Esophagus (tissue), 2 donors: ENCODE measurements at regions not wholly inside any gene's neighbourhood (a gene's known extent, or its start where the extent isn't known, plus 50 kb on each side); places are given as distances from the start of the nearest gene placed in this dataset.

Experiments
- H3K27ac ChIP-seq, 2 donors: one replicate each; pipeline ENCODE4 v1.5.1; 2013; ENCODE audit warnings: low read depth in 2 of 2, mild to moderate bottlenecking in 2 of 2, inconsistent platforms in 1 of 2, low read length in 1 of 2, moderate library complexity in 1 of 2
- H3K27me3 ChIP-seq, 2 donors: one replicate each; pipeline ENCODE4 v1.6.1; 2013; ENCODE audit warnings: low read length in 2 of 2, control low read depth in 1 of 2, mild to moderate bottlenecking in 1 of 2; ENCODE audit not compliant: insufficient read depth in 2 of 2, control insufficient read depth in 1 of 2
- H3K36me3 ChIP-seq, 2 donors: one replicate each; pipeline ENCODE4 v1.6.1; 2013; ENCODE audit warnings: low read length in 1 of 2; ENCODE audit not compliant: control insufficient read depth in 2 of 2, insufficient read depth in 2 of 2
- H3K4me1 ChIP-seq, 2 donors: one replicate each; pipeline ENCODE4 v1.6.1; 2013; ENCODE audit warnings: low read length in 1 of 2; ENCODE audit not compliant: control insufficient read depth in 2 of 2, insufficient read depth in 2 of 2
- H3K4me3 ChIP-seq, 2 donors: one replicate each; pipeline ENCODE4 v1.5.1; 2013; ENCODE audit warnings: low read length in 2 of 2, mild to moderate bottlenecking in 2 of 2, low read depth in 1 of 2, moderate library complexity in 1 of 2
- H3K9me3 ChIP-seq, 2 donors: one replicate each; pipeline ENCODE4 v1.6.1; 2013; ENCODE audit warnings: mild to moderate bottlenecking in 2 of 2, low read depth in 1 of 2, low read length in 1 of 2, moderate library complexity in 1 of 2; ENCODE audit not compliant: control insufficient read depth in 2 of 2, insufficient read depth in 1 of 2
- WGBS, 2 donors: extraction: QIAGEN DNeasy Blood & Tissue Kit; methylation state at CpG; one replicate each; pipeline ENCODE4 v1.1.7; 2013; 5-methylcytosine and 5-hydroxymethylcytosine counted together
- donor health status: healthy with polysubstance abuse.
- donor health status: Bipolar disorder and iron deficiency.

DNA sequence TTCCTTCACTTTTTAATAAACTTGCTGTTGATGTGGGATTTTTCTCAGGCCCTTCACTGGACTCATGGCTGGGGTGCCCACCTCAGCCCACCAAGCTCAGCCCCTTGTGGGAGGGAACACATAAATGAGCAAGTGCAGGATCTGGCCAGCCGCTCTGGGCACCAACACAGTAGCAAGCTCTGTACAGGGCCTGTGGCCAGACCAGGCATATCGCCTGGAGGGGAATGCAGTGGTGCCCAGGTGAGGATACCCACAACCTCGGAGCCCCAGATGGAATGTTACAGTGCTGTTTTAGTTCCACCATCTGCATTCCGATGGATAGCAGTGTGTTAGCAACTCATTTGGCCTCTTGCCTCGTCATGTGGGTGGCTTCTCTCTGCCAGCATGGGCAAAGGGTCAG lies 234.6 kb downstream of the PPP1R3A start:
- Histone ChIP-seq H3K27ac (no peak overlapping the region), H3K9me3 (peaks cover 0 to 2% of the 10 kb centered on the region in 2 donors), H3K36me3 (no peaks in the 10 kb centered on the region), H3K4me1 (no peaks in the 10 kb centered on the region), H3K4me3 (no peak overlapping the region), H3K27me3 (no peaks in the 10 kb centered on the region)
- 81 to 85% methylated on average over 5 of the region's 5 CpGs for WGBS, 2 donors

DNA sequence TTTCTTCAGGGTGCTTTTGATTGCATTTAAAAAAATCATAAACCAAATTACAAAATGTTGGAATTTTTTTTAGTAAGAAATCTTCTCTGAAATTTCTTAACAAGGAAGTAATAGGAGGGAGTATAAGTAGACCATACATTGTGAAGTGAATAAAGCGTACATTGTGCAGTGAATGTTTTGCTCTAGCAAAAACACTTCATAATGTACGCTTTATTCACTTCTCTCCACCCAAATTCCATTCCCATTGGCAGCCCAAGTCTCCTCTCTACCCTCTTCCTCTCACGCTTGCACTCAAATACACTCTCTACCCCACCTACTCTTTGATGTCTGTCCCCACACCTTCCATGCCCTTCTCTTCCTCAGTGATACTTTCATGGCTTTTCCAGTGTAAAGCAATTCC lies 241.0 kb downstream of the PPP1R3A start:
- 74% methylated on average over 3 of the region's 3 CpGs for whole genome bisulfite sequencing, 2 donors

DNA sequence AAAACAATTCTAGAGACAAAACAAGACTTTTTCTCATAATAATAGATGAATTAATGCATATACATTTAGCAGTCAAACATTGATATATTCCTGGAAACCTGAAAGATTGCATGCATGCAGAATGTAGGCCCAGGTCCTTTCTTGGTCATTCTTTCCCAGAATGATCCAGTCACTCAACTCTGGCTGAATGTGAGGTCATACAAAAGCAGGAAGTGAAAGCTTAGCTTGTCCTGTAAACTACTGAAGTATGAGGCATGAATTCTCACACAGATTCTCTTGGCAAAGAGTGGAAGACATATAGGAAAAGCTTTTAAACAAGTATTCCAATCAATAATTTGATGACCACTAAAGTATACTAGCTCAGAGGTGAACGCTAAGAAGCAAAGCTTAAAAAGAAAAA lies 253.9 kb downstream of the PPP1R3A start:
- no peaks in the 10 kb centered on the region for H3K27me3 ChIP-seq
- 88 to 95% methylated on average over 1 of the region's 1 CpG for WGBS, 2 donors

More for the DNA sequence above, 241.0 kb downstream of the PPP1R3A start:
- no peak overlapping the region for H3K4me3 ChIP-seq
- no peak overlapping the region for H3K27ac ChIP-seq
- H3K9me3 ChIP-seq: no peaks in the 10 kb centered on the region
- H3K4me1 ChIP-seq: no peaks in the 10 kb centered on the region
- H3K27me3 ChIP-seq: no peaks in the 10 kb centered on the region
- H3K36me3 ChIP-seq: no peaks in the 10 kb centered on the region

DNA sequence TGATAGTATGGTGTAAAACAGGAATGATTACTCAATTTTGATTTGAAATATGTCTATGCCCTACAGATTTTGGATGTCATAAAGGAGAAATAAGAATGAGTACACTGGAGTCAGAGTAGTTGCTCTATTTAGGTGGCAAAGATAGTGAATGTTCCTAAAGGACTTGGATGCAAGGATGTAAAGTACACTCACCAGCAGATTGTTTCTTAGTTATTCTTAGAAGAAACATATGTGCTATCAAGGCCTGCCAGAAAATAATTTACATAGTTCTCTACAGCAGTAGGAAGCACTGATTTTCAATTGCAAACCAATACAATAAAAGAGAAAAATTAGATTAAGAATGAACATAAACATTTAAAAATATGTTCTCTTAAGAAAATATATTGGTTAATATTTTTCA lies 259.4 kb downstream of the PPP1R3A start:
- no peaks in the 10 kb centered on the region for H3K36me3 ChIP-seq
- H3K9me3 ChIP-seq: peaks cover 0 to 2% of the 10 kb centered on the region in 2 donors
- H3K27me3 ChIP-seq: no peaks in the 10 kb centered on the region
- no peak overlapping the region for H3K27ac ChIP-seq
- H3K4me1 ChIP-seq: no peaks in the 10 kb centered on the region
- no peak overlapping the region for H3K4me3 ChIP-seq

More for the DNA sequence above, 253.9 kb downstream of the PPP1R3A start:
- Histone ChIP-seq H3K4me1 (no peaks in the 10 kb centered on the region), H3K4me3 (no peak overlapping the region), H3K36me3 (no peaks in the 10 kb centered on the region), H3K27ac (no peak overlapping the region), H3K9me3 (peaks cover 0 to 2% of the 10 kb centered on the region in 2 donors)

DNA sequence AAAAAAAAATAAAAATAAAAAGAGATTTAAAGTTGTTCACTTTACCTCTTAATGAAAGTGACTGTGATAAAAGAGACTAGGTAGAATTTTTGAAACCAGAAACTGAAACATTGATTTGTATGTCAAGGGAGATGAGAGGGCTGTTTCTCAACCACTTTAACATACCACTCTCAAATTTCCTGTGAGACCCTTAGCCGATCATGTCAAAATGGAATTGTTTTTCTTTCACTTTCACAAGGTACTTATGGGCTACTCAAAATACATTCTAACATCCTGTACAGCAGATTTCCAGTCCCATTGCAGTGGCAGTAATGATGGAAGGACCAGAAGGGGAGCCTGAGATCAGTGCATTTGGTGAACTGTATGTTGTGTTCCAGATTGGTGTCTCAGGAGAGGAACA lies 261.2 kb downstream of the PPP1R3A start:
- H3K36me3 ChIP-seq: no peaks in the 10 kb centered on the region
- no peak overlapping the region for H3K27ac ChIP-seq
- H3K9me3 ChIP-seq: peaks cover 0 to 2% of the 10 kb centered on the region in 2 donors
- no peak overlapping the region for H3K4me3 ChIP-seq
- H3K4me1 ChIP-seq: no peaks in the 10 kb centered on the region
- no peaks in the 10 kb centered on the region for H3K27me3 ChIP-seq
- WGBS, 2 donors: 22 to 57% methylated on average over 1 of the region's 1 CpG

DNA sequence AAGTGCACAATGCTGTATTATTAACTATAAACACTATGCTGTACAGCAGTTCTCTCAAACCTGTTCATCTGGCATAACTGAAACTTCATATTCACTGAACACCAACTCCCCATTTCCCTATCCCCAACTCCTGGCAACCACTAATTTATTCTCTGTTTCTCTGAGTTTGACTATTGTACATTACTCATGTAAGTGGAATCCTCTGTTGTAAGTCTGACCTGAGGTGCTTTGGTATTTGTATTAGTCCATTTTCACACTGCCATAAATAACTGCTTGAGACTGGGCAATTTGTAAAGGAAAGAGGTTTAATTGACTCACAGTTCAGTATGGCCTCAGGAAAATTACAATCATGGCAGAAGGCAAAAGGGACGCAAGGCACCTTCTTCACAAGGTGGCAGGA lies 266.3 kb downstream of the PPP1R3A start:
- H3K36me3 ChIP-seq: no peaks in the 10 kb centered on the region
- 38 to 70% methylated on average over 1 of the region's 1 CpG for WGBS, 2 donors

DNA sequence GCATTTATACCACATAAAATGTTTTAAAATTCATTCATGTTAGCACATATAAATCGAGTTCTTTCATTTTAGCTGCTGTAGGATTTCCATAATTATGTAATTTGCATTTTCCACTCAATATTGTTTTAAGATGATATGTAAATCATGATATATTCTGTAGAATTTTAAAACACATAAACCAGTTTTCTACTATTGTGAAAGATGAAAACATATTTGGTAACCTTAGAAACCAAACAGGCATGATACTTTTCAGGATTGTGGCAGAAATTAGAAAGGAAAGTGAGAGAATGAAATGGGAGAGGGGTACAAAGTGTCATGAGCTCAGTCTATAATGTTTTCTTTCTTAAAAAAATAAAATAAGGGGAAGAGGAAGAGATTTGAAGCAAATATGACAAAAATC lies 269.3 kb downstream of the PPP1R3A start:
- H3K9me3 ChIP-seq: peaks cover 0 to 2% of the 10 kb centered on the region in 2 donors
- WGBS, 2 donors: 68 to 81% methylated on average over 1 of the region's 1 CpG
- no peaks in the 10 kb centered on the region for H3K36me3 ChIP-seq
- no peak overlapping the region for H3K27ac ChIP-seq
- no peak overlapping the region for H3K4me3 ChIP-seq
- no peaks in the 10 kb centered on the region for H3K4me1 ChIP-seq
- H3K27me3 ChIP-seq: no peaks in the 10 kb centered on the region

More for the DNA sequence above, 266.3 kb downstream of the PPP1R3A start:
- Histone ChIP-seq H3K9me3 (no peaks in the 10 kb centered on the region), H3K27ac (no peak overlapping the region), H3K27me3 (no peaks in the 10 kb centered on the region), H3K4me1 (no peaks in the 10 kb centered on the region), H3K4me3 (no peak overlapping the region)

DNA sequence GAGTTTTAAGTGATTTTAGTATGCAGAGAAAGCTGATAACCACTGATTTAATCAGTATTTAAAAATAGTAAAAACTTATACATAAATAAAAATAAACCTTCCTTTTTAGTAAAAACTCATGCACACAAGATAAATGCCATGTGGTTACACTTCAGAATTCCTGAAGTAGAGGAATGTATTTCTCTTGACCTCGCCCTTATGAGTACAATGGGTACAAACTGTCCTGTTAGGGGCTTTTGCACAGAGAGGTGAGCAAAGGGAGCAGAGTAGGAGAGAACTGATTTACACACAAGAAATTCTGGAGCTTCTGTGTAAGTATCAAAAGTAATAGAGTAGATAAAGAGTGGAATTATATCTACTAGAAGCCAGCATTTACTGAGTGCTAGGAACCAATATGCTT lies 279.6 kb downstream of the PPP1R3A start:
- no peak overlapping the region for H3K27ac ChIP-seq
- no peaks in the 10 kb centered on the region for H3K36me3 ChIP-seq
- H3K4me3 ChIP-seq: no peak overlapping the region
- H3K27me3 ChIP-seq: no peaks in the 10 kb centered on the region
- no peaks in the 10 kb centered on the region for H3K9me3 ChIP-seq
- H3K4me1 ChIP-seq: no peaks in the 10 kb centered on the region
- WGBS, 2 donors: 53 to 72% methylated on average over 1 of the region's 1 CpG

DNA sequence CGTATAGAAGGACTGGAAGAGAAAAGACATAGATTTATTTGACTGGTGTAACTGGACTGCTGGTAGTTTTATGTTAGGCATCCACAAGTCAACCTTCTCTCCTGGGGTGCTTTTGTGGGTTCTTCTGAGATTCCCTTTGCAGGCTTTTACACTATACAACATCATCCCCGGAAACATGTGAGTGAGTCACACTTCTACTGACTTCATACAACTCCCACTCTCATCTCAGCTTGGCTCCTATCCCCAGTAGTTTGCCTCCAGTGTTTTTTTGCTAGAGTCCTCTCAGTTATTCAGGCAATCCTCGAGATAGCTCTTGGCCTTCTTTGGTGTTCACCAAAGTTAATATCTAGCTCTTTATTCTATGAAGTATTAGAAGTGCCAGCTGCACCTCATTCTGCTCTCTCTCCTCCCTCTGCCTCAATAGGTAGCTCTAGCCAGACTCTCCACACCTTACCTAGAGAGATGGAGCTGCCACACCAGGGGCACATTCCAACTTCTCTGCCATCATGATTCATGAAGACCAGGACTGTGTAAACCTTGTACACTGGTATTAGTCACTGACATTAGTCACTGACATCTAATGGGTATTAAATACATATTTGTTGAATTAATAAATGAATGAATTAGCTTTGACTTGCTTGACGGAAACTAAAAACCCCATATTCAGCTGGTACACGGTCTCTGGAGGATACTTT lies 281.9 kb downstream of the PPP1R3A start:
- Histone ChIP-seq H3K27ac (no peak overlapping the region), H3K27me3 (no peaks in the 10 kb centered on the region), H3K9me3 (no peaks in the 10 kb centered on the region), H3K4me1 (no peaks in the 10 kb centered on the region), H3K36me3 (no peaks in the 10 kb centered on the region), H3K4me3 (no peak overlapping the region)
- WGBS, 2 donors: 45 to 53% methylated on average over 5 of the region's 5 CpGs

DNA sequence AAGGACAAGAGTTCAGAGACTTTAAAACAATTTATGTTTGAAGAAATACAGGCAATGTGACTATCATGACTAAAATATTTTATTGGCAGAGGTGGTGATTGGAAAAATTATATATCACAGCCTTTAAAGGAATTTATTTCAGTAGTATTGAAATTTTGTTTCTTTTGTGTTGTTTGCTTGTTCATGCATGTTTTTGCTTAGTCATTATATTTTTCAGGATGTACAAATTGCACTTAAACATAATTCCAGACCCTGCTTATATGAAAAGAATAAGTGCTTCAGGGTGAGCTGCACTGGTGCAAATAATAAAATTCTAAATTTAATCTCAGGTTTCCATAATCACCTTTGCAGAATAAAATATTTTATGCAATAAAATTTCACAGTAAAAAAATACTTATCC lies 283.3 kb downstream of the PPP1R3A start:
- Histone ChIP-seq H3K27me3 (no peaks in the 10 kb centered on the region), H3K36me3 (no peaks in the 10 kb centered on the region), H3K4me1 (no peaks in the 10 kb centered on the region), H3K4me3 (no peak overlapping the region), H3K27ac (no peak overlapping the region), H3K9me3 (no peaks in the 10 kb centered on the region)
